Caco-2 (cell line): ENCODE measurements at regions not wholly inside any gene's neighbourhood (a gene's known extent, or its start where the extent isn't known, plus 50 kb on each side); places are given as distances from the start of the nearest gene placed in this dataset.

Experiments
- BruUV-seq: library from RNA; stranded (reverse); fragments of 400-500 nt; replicated peaks from 2 replicates; lab custom pipeline; 2021; lab: Mats Ljungman, UMichigan
- CTCF ChIA-PET: fragments of 300-600 bp; sonication (Branson Sonifier 250); formaldehyde crosslinking; loops from one replicate; lab custom pipeline; 2022; ENCODE audit warnings: antibody characterized with exemption; lab: Charles Lee
- POLR2A ChIA-PET: fragments of 300-600 bp; sonication (Branson Sonifier 250); formaldehyde crosslinking; loops from one replicate; lab custom pipeline; 2022; ENCODE audit warnings: antibody characterized with exemption; lab: Charles Lee
- DNase-seq, 2 experiments: peaks; one replicate each; pipeline versions ENCODE4 v3.0.0 to v3.0.0-alpha.2; 2020 to 2022
- H3K27me3 ChIP-seq: replicated peaks from 2 replicates; pipeline ENCODE4 v1.6.0; 2011; ENCODE audit warnings: low read length; ENCODE audit not compliant: control insufficient read depth, insufficient read depth
- H3K36me3 ChIP-seq: 2 replicates; pipeline ENCODE4 v1.5.1; 2011; ENCODE audit warnings: low read length; ENCODE audit not compliant: control insufficient read depth, insufficient read depth
- H3K4me1 ChIP-seq: fragments of 250-450 bp; sonication (Bioruptor Pico); 2 replicates; pipeline ENCODE4 v1.5.1; 2020; ENCODE audit warnings: mild to moderate bottlenecking
- H3K4me3 ChIP-seq: 2 replicates; pipeline ENCODE4 v1.5.1; 2011; ENCODE audit warnings: low read depth, mild to moderate bottlenecking, control low read depth, low read length
- H3K9me3 ChIP-seq: fragments of 250-450 bp; sonication (Bioruptor Pico); 2 replicates; pipeline ENCODE4 v1.5.1; 2020; ENCODE audit warnings: mild to moderate bottlenecking, moderate library complexity
- H3K27ac Mint-ChIP-seq: one replicate; pipeline ENCODE4 v1.8.0; 2022; ENCODE audit warnings: mixed read lengths; ENCODE audit not compliant: unreplicated experiment
- H3K27me3 Mint-ChIP-seq: one replicate; pipeline ENCODE4 v1.8.0; 2022; ENCODE audit warnings: mixed read lengths; ENCODE audit not compliant: insufficient read depth, unreplicated experiment
- H3K36me3 Mint-ChIP-seq: one replicate; pipeline ENCODE4 v1.8.0; 2022; ENCODE audit warnings: mild to moderate bottlenecking, mixed read lengths; ENCODE audit not compliant: insufficient read depth, unreplicated experiment
- H3K4me1 Mint-ChIP-seq: one replicate; pipeline ENCODE4 v1.8.0; 2022; ENCODE audit warnings: low read depth, mixed read lengths; ENCODE audit not compliant: unreplicated experiment
- H3K4me3 Mint-ChIP-seq: one replicate; pipeline ENCODE4 v1.8.0; 2022; ENCODE audit warnings: mild to moderate bottlenecking, moderate library complexity, mixed read lengths; ENCODE audit not compliant: unreplicated experiment
- H3K9me3 Mint-ChIP-seq: one replicate; pipeline ENCODE4 v1.8.0; 2022; ENCODE audit warnings: mixed read lengths; ENCODE audit not compliant: unreplicated experiment
- CTCF ChIP-seq, 2 experiments: fragments of 200-600 bp in 1 of 2; IDR thresholded peaks; 1 replicate in 1 of 2; 2 replicates in 1 of 2; pipeline versions ENCODE4 v1.5.1 to v1.8.0; 2011 to 2022; ENCODE audit warnings: antibody characterized with exemption in 1 of 2, control low read depth in 1 of 2, inconsistent platforms in 1 of 2, low read depth in 1 of 2, low read length in 1 of 2, mild to moderate bottlenecking in 1 of 2, moderate library complexity in 1 of 2; ENCODE audit not compliant: insufficient read depth in 1 of 2, severe bottlenecking in 1 of 2, unreplicated experiment in 1 of 2
- intact Hi-C: fragments of 100-400 bp; cut with micrococcal nuclease; formaldehyde crosslinking; loops from one replicate; pipeline ENCODE4 v1.10.0; 2022; ENCODE audit not compliant: unreplicated experiment

- H3K9me3 ChIP-seq: no peaks in the 10 kb centered on the region
- H3K4me1 ChIP-seq: no peaks in the 10 kb centered on the region
- Mint-ChIP-seq H3K36me3 (no peaks in the 10 kb centered on the region), H3K4me1 (no peaks in the 10 kb centered on the region), H3K27me3 (peaks cover 4% of the 10 kb centered on the region), H3K27ac (no peak overlapping the region), H3K4me3 (no peak overlapping the region), H3K9me3 (no peaks in the 10 kb centered on the region)
- ChIA-PET CTCF (interaction anchor here (0.7 kb wide), 1 partner anchor 10 kb away, joined by 3 read pairs; no protein-coding TSS in a partner anchor), POLR2A (no interaction called here)
- H3K4me3 ChIP-seq: no peak overlapping the region
- no peaks in the 10 kb centered on the region for H3K27me3 ChIP-seq
- intact Hi-C loops: no loop called here
- no peaks in the 10 kb centered on the region for H3K36me3 ChIP-seq
- TF ChIP-seq CTCF (IDR thresholded peaks at IDR 0.05; ENCODE audit: insufficient read depth in 1 of 2, low read depth in 1 of 2, low read length in 1 of 2, severe bottlenecking in 1 of 2, unreplicated experiment in 1 of 2): no peak
- no peak for DNase-seq
- no TSS peak for BruUV-seq
Observed at GRCh38 chr7:145020454-145020853, 184.6 kb upstream of the TPK1 start.

- H3K9me3 Mint-ChIP-seq: no peaks in the 10 kb centered on the region
- no peaks in the 10 kb centered on the region for H3K4me1 Mint-ChIP-seq
- peak; percentile 24 to 38 for DNase-seq
- Histone ChIP-seq H3K27me3 (no peaks in the 10 kb centered on the region), H3K9me3 (no peaks in the 10 kb centered on the region; the same call in 1 of the 2 replicates), H3K36me3 (no peaks in the 10 kb centered on the region), H3K4me3 (no peak overlapping the region), H3K4me1 (no peaks in the 10 kb centered on the region)
- peak overlapping the region; percentile 41 for H3K4me3 Mint-ChIP-seq
- no peaks in the 10 kb centered on the region for H3K36me3 Mint-ChIP-seq
- no peak overlapping the region for H3K27ac Mint-ChIP-seq
- intact Hi-C loops: loop anchor here (1.0 to 10.0 kb wide), 3 partner anchors 161 to 504 kb away; no protein-coding TSS in a partner anchor
- ChIA-PET CTCF (no interaction called here), POLR2A (no interaction called here)
- peak in 1 of 2 experiments; percentile 44 for TF ChIP-seq CTCF (IDR thresholded peaks at IDR 0.05; ENCODE audit: insufficient read depth in 1 of 2, low read depth in 1 of 2, low read length in 1 of 2, severe bottlenecking in 1 of 2, unreplicated experiment in 1 of 2)
- H3K27me3 Mint-ChIP-seq: no peaks in the 10 kb centered on the region
- BruUV-seq: no TSS peak
Observed at GRCh38 chr7:145016068-145016467, 180.2 kb upstream of the TPK1 start.

- intact Hi-C loops: loop anchor here (10.0 kb wide), 1 partner anchor 335 kb away; no protein-coding TSS in a partner anchor
- Mint-ChIP-seq H3K36me3 (no peaks in the 10 kb centered on the region), H3K27me3 (no peaks in the 10 kb centered on the region), H3K4me1 (no peaks in the 10 kb centered on the region), H3K27ac (no peak overlapping the region), H3K4me3 (no peak overlapping the region), H3K9me3 (no peaks in the 10 kb centered on the region)
- no peak for TF ChIP-seq CTCF (IDR thresholded peaks at IDR 0.05; ENCODE audit: insufficient read depth in 1 of 2, low read depth in 1 of 2, low read length in 1 of 2, severe bottlenecking in 1 of 2, unreplicated experiment in 1 of 2)
- Histone ChIP-seq H3K27me3 (no peaks in the 10 kb centered on the region), H3K36me3 (no peaks in the 10 kb centered on the region), H3K4me3 (no peak overlapping the region), H3K9me3 (no peaks in the 10 kb centered on the region; the same call in 1 of the 2 replicates), H3K4me1 (no peaks in the 10 kb centered on the region)
- DNase-seq: no peak
- ChIA-PET POLR2A (no interaction called here), CTCF (interaction anchor here (0.9 kb wide), 1 partner anchor 10 kb away, joined by 3 read pairs; no protein-coding TSS in a partner anchor)
- BruUV-seq: no TSS peak
Observed at GRCh38 chr7:145009876-145010275, 174.0 kb upstream of the TPK1 start.
